MM.1S (cell line): ENCODE measurements at regions not wholly inside any gene's neighbourhood (a gene's known extent, or its start where the extent isn't known, plus 50 kb on each side); places are given as distances from the start of the nearest gene placed in this dataset.

Experiments used
- CTCF ChIP-seq: fragments of 300-600 bp; sonication (generic); IDR thresholded peaks from 2 replicates; pipeline ENCODE4 v1.5.1; 2016; ENCODE audit warnings: antibody characterized with exemption, low read length, mixed read lengths
- EZH2 ChIP-seq: fragments of 300-600 bp; sonication (generic); optimal IDR thresholded peaks from 2 replicates; pipeline ENCODE3; 2017; ENCODE audit warnings: low read depth, mild to moderate bottlenecking, antibody characterized with exemption, low read length, mixed read lengths
- EZH2phosphoT487 ChIP-seq: fragments of 300-600 bp; sonication (generic); IDR thresholded peaks from 2 replicates; pipeline ENCODE4 v1.6.1; 2018; ENCODE audit warnings: antibody characterized with exemption, low read length

- no peak for TF ChIP-seq CTCF
- TF ChIP-seq EZH2: no peak
- no peak for TF ChIP-seq EZH2phosphoT487
Observed at GRCh38 chr13:84999252-84999651, 800.0 kb downstream of the SLITRK6 start.
